GM21360 (cell line): ENCODE measurements at regions not wholly inside any gene's neighbourhood (a gene's known extent, or its start where the extent isn't known, plus 50 kb on each side); places are given as distances from the start of the nearest gene placed in this dataset.
A peak's percentile ranks its signal among the peaks of the same experiment; 100 is the strongest.
"Not testable (repeated sequence)": the region's sequence is repeated elsewhere in the genome, so short reads cannot be mapped to it uniquely, and the experiment has no call there.

Experiments used
- ATAC-seq: cut with Tn5 transposase; IDR thresholded peaks from one replicate; pipeline ENCODE4 v1.9.1; 2021; ENCODE audit warnings: mild to moderate bottlenecking, moderate library complexity; ENCODE audit not compliant: unreplicated experiment

DNA sequence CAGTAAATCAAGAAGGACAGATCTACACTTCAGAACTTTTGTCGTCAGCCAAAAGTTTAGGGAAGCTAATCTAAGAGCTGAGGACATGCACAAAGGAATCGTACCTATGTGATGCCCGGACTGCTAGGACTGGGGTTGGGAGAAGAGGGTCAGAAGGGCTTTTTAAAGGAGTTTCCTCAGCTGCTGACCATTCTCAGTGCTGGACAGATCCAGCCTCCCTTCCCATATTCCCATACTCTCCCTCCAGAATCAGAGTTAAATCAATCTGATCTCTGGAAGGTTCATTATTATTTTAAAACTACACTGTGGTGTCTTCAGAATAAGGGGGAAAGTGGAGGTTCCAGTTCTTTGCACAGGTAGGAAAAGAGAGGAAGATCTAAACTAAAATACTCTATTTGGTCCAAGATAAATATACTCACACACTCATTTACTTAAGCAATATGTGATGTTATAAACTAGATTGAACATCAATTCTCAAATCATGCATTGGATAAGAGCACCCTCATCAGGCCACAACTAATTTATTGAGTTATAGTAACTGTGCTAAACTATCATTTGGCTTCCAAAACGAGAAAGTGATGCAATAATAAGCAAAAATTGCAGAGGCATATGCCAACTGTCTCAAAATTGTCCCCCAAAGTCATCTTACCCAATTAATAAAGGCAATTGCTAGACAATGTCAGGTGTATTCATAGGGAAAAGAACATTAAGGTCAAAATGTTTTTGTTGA, 124.7 kb downstream of the HNRNPD start:
- ATAC-seq: no peak

DNA sequence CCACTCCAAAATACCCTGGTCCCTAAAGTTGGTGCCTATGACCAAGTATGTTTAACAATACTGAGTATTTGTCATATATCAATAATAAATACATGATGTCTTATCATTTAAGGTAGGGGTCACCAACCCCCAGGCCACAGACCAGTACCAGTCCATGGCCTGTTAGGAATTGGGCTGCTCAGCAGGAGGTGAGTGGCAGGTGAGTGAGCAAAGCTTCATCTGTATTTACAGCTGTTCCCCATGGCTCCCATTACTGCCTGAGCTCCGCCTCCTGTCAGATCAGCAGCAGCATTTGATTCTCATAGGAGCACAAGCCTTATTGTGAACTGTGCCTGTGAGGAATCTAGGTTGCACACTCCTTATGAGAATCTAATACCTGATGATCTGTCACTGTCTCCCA, 126.2 kb downstream of the HNRNPD start:
- no peak for ATAC-seq

GRCh38 chr4:82247171-82247570, 126.6 kb downstream of the HNRNPD start:
- ATAC-seq: no peak

- no peak for ATAC-seq
Measured at GRCh38 chr4:82241534-82241933, 132.3 kb downstream of the HNRNPD start.

DNA sequence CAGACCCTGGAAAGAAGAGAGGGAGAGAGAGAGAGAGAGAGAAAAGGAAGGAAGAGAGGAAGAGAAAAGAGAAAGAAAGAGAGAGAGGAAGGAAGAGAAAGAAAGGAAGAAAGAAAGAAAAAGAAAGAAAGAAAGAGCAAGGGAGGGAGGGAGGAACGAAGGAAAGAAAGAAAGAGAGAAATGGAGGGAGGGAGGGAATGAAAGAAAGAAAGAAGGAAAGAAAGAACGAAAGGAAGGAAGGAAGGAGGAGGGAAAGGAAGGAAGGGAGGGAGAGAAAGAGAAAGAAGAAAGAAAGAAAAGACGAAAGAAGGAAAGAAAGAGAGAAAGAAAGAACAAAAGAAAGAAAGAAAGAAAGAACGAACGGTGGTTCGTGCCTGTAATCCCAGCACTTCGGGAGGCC, 133.4 kb downstream of the HNRNPD start:
- ATAC-seq: no peak

DNA sequence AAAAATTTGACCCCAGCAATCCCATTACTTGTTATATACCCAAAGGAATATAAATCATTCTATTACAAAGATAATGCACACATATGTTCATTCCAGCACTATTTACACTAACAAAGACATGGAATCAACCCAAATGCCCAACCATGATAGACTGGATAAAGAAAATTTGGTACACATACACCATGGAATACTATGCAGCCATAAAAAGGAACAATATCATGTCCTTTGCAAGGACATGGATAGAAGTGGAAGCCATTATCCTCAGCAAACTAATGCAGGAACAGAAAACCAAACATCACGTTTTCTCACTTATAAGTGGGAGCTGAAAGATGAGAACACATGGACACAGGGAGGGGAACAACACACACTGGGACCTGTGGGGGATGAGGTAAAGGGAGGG, 136.6 kb downstream of the HNRNPD start:
- not testable (repeated sequence) for ATAC-seq

- ATAC-seq: no peak
Measured at GRCh38 chr4:82235346-82235745, 138.4 kb downstream of the HNRNPD start.

GRCh38 chr4:82232891-82233290, 140.9 kb downstream of the HNRNPD start:
- no peak for ATAC-seq

- no peak for ATAC-seq
Measured at GRCh38 chr4:82231806-82232205, 142.0 kb downstream of the HNRNPD start.

- ATAC-seq: no peak
Measured at GRCh38 chr4:82230306-82230705, 143.5 kb downstream of the HNRNPD start.

GRCh38 chr4:82225030-82225429, 148.8 kb downstream of the HNRNPD start:
- no peak for ATAC-seq

DNA sequence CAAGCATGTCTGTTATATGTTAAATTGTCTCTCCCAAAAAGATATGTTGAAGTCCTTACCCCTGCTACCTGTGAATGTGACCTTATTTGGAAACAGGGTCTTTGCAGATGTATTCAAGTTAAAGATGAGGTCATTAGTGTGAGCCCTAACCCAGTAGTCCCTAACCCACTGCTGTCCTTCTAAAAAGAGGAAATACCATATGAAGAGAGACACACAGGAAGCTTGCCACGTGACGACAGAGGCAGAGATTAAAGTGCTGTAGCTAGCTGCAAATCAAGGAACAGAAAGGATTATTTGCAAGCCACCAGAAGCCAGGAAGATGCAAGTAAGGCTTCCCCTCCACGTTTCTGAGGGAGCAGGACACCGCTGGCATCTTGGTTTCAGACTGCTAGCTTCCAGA, 150.1 kb downstream of the HNRNPD start:
- peak; percentile 62 for ATAC-seq

DNA sequence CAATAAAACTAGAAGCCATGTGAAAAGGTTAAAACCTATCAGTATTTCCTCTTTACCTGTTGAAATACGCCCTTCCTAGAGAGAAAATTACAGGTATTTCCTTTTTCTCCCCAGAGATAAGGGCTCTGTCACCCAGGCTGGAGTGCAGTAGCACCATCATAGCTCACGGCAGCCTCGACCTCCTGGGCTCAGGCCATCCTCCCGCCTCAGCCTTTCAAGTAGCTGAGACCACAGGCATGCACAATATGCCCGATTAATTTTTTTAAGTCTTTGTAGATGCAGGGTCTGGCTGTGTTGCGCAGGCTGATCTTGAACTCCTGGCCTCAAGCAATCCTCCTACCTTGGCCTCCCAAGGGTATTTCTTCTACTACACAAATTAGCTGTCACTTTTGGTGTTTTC, 154.4 kb downstream of the HNRNPD start:
- ATAC-seq: no peak

DNA sequence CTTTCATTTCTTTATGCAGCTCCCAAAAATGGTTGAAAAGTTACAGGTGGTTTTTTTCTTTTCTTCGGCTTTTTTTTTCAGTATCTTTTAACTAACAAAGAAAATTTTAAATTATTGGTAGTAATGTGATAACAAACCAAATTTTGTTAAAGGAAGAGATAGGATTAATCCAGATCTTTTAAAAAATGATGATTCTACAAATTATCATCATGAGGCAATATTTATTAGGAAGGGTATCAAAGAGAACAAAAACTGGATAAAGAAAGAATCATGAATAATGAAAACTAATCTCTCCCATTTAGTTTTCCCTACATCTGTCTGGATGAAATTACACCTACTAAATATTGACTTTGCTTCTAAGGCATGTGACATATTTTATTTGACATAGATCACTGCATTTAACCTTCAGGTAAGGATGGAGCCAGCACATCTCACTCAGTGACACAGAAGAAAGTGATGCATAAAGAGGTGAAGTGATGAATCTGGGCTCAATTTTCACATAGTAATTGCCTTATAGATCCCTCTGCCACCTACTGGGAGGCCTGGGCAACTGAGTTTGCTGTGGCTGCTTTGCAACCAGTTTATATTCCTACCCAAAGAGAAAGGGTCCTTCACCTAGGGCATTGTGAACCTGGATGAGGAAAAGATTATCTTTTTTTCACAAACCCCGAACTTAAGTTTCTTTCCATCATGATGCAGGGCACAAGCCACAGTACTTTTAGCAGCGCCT, 155.6 kb downstream of the HNRNPD start:
- no peak for ATAC-seq

DNA sequence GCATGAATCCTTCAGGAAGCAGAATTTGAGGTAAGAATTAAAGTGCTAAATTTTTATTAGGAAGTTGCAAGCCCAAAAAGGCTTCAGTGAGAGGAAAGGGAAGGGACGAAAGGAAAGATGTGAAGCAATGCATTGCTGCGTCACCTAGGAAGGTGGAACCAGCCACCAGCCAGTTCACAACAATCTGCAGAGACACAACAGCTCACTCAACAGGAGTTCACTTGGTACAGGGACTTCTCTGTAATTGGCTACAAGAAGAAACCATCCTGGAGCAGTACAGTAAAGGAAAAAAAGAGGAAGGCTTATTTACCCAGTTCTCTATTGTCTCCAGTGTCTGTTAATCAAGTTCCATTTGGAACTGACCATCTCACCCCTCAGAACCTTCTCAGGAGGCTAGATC, 157.6 kb downstream of the HNRNPD start:
- no peak for ATAC-seq

GRCh38 chr4:82215800-82216199, 158.0 kb downstream of the HNRNPD start:
- ATAC-seq: no peak

- no peak for ATAC-seq
Measured at GRCh38 chr4:82215039-82215438, 158.8 kb downstream of the HNRNPD start.

DNA sequence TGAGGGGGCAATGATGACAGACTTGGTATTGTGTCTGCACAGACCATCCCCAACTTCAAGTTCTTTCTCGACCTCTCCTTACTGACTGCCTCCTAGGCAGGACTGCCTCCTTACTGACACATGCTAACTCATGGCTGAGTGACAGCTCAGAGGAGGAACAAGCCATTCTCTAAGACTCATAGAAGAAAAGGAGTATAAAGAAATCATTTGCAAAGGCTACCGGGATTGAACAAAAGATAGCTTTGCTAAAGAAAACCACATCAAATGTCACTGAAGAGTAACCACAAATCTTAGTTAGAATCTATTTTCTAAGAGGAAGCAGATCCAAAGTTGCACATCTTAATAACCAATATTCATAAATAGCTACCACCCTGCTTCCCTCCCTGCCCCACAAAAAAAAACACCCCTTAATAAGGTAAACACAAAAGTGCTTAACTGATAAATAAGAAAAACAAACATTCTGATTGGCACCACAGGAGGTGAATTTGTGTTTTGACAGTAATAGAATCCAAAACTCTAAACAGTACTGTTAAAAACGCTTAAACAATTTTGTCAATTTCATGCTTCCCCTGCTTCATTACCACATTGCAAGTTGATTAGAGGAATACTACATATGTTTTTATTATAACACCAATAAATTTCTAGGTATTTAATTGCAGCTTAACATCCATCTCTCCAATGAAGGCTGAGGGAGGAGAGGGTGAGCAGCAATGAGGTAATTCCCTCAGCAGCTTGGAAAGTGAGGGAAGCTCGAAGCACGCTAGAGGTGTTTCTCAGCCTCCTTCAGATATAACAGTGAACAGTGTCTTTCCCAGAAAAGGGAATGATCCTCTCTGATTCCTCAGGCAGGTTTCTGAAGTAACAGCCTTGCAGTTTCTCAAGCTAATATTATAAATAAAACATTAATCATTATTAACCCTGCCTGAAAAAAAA, 160.0 kb downstream of the HNRNPD start:
- ATAC-seq: no peak

DNA sequence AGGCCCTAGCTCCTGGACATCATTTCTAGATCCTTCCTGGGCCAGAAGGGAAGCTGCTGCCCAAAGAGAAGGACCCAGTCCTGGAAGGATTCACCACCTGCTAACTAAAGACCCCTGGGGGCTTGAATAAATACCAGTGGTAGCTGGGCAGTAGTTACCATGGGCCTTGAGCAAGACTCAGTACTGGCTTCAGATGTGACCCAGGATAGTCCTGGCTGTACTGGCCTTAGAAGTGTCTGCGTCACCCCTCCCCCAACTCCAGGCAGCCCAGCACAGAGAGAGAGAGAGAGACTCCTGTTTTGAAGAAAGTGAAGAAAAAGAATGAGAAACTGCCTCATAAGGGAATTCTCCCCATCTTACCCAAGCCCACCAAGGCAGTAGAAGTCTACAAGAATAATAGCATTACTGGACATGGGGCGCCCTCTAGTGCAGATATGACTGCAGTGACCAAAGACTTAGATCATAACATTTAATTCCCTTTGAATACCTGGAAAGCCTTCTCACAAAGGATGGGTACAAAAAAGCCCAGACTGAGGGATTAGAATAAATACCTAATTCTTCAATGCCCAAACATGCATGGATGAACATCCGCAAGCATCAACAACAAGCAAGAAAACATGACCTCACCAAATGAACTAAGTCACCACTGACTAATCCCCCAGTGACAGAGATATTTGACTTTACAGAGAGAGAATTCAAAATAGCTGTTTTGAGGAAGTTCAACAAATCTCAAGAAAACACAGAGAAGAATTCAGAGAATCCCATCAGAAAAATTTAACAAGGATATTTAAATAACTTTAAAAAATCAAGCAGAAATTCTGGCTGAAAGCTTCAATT, 171.8 kb downstream of the HNRNPD start:
- ATAC-seq: no peak

GRCh38 chr4:82201303-82201702, 172.5 kb downstream of the HNRNPD start:
- ATAC-seq: no peak

DNA sequence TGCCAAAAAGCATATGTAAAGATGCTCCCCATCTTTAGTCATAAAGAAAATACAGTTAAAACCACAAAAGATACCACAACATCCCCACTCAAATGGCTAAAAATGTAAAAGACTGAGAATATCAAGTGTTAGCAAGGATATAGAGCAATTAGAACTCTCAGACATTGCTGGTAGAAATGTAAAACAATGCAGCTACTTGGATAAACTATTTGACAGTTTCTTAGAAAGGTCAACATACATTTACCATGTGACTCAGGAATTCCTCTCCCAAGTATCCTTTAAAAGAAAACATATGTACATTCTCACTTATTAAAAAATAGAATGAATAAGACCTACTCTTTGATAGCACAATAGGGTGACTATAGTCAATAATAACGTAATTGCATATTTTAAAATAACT, 173.7 kb downstream of the HNRNPD start:
- no peak for ATAC-seq
